IMR-90 (cell line): ENCODE measurements at regions not wholly inside any gene's neighbourhood (a gene's known extent, or its start where the extent isn't known, plus 50 kb on each side); places are given as distances from the start of the nearest gene placed in this dataset.

Source experiments
- ATAC-seq: fragments of 200-7000 bp; cut with Tn5 transposase; 2 replicates; pipeline ENCODE4 v1.9.1; 2020; ENCODE audit warnings: low read depth, mild to moderate bottlenecking, moderate library complexity
- BruUV-seq: library from RNA; stranded (reverse); fragments of 400-500 nt; replicated peaks from 2 replicates; lab custom pipeline; 2021; lab: Mats Ljungman, UMichigan
- CTCF ChIA-PET: fragments of 300-600 bp; formaldehyde crosslinking; extraction: SDS; loops from one replicate; lab custom pipeline; 2021; ENCODE audit warnings: antibody characterized with exemption; lab: Yijun Ruan, JAX
- POLR2A ChIA-PET: fragments of 300-600 bp; sonication (Branson Sonifier 250); formaldehyde crosslinking; loops from one replicate; lab custom pipeline; 2022; ENCODE audit warnings: antibody characterized with exemption; ENCODE audit not compliant: unreplicated experiment; lab: Charles Lee
- DNase-seq: peaks from one replicate; pipeline ENCODE4 v3.0.0; 2013
- H2AFZ ChIP-seq: replicated peaks from 2 replicates; pipeline ENCODE3; 2013; ENCODE audit warnings: low read length, mild to moderate bottlenecking; ENCODE audit not compliant: poor library complexity
- H2AK5ac ChIP-seq: 2 replicates; pipeline ENCODE4 v1.6.1; 2013; ENCODE audit warnings: low read depth, low read length, inconsistent platforms
- H2AK9ac ChIP-seq: replicated peaks from 2 replicates; pipeline ENCODE3; 2013; ENCODE audit warnings: mild to moderate bottlenecking, low read depth, low read length, moderate library complexity; ENCODE audit not compliant: poor library complexity
- H2BK120ac ChIP-seq: 2 replicates; pipeline ENCODE4 v1.6.1; 2013; ENCODE audit warnings: low read depth, low read length, inconsistent platforms
- H2BK15ac ChIP-seq: 3 replicates; pipeline ENCODE4 v1.6.1; 2013; ENCODE audit warnings: low read depth, low read length, inconsistent platforms
- H2BK20ac ChIP-seq: 2 replicates; pipeline ENCODE4 v1.6.1; 2013; ENCODE audit warnings: low read depth, mild to moderate bottlenecking, inconsistent platforms, low read length, moderate library complexity
- H2BK5ac ChIP-seq: 2 replicates; pipeline ENCODE4 v1.6.1; 2013; ENCODE audit warnings: mild to moderate bottlenecking, low read depth, low read length, inconsistent platforms; ENCODE audit not compliant: poor library complexity, severe bottlenecking
- H3K14ac ChIP-seq: replicated peaks from 2 replicates; pipeline ENCODE4 v1.6.1; 2013; ENCODE audit warnings: low read depth, low read length, inconsistent platforms
- H3K18ac ChIP-seq: 2 replicates; pipeline ENCODE4 v1.6.1; 2013; ENCODE audit warnings: low read depth, low read length, control low read depth
- H3K23ac ChIP-seq: 2 replicates; pipeline ENCODE4 v1.6.1; 2013; ENCODE audit warnings: low read depth, low read length, inconsistent platforms
- H3K27ac ChIP-seq: 2 replicates; pipeline ENCODE4 v1.5.1; 2013; ENCODE audit warnings: mild to moderate bottlenecking, control low read depth, low read length; ENCODE audit not compliant: insufficient read depth
- H3K27me3 ChIP-seq: 2 replicates; pipeline ENCODE4 v1.6.1; 2013; ENCODE audit warnings: low read length; ENCODE audit not compliant: control insufficient read depth, insufficient read depth
- H3K36me3 ChIP-seq: 2 replicates; pipeline ENCODE4 v1.6.1; 2013; ENCODE audit warnings: low read length, mixed read lengths; ENCODE audit not compliant: control insufficient read depth, insufficient read depth
- H3K4ac ChIP-seq: 2 replicates; pipeline ENCODE4 v1.6.1; 2013; ENCODE audit warnings: low read depth, low read length, inconsistent platforms
- H3K4me1 ChIP-seq: 2 replicates; pipeline ENCODE4 v1.6.1; 2013; ENCODE audit warnings: low read length, mixed read lengths; ENCODE audit not compliant: control insufficient read depth, insufficient read depth
- H3K4me2 ChIP-seq: 2 replicates; pipeline ENCODE4 v1.6.1; 2013; ENCODE audit warnings: low read depth, mild to moderate bottlenecking, control low read depth, low read length, moderate library complexity
- H3K4me3 ChIP-seq: 2 replicates; pipeline ENCODE4 v1.5.1; 2013; ENCODE audit warnings: low read depth, mild to moderate bottlenecking, control low read depth, low read length, moderate library complexity; ENCODE audit not compliant: insufficient read depth
- H3K56ac ChIP-seq: 2 replicates; pipeline ENCODE4 v1.6.1; 2013; ENCODE audit warnings: low read length, inconsistent platforms; ENCODE audit not compliant: insufficient read depth; ENCODE audit errors: extremely low read depth
- H3K79me1 ChIP-seq, 2 experiments: 2 replicates each; pipeline ENCODE4 v1.6.1; 2013; ENCODE audit warnings: low read length in 2 of 2, inconsistent platforms in 1 of 2, low read depth in 1 of 2
- H3K9ac ChIP-seq: 2 replicates; pipeline ENCODE4 v1.6.1; 2013; ENCODE audit warnings: low read depth, low read length, control low read depth
- H3K9me1 ChIP-seq: 2 replicates; pipeline ENCODE4 v1.6.1; 2013; ENCODE audit warnings: low read length, inconsistent platforms; ENCODE audit not compliant: insufficient read depth
- H3K9me3 ChIP-seq: 2 replicates; pipeline ENCODE4 v1.6.1; 2013; ENCODE audit warnings: low read length; ENCODE audit not compliant: control insufficient read depth, insufficient read depth
- H4K20me1 ChIP-seq: 2 replicates; pipeline ENCODE4 v1.6.1; 2013; ENCODE audit warnings: low read length, inconsistent platforms; ENCODE audit not compliant: insufficient read depth
- H4K5ac ChIP-seq: 2 replicates; pipeline ENCODE4 v1.6.1; 2013; ENCODE audit warnings: mild to moderate bottlenecking, low read depth, low read length, control low read depth
- H4K8ac ChIP-seq, 2 experiments: 2 replicates each; pipeline ENCODE4 v1.6.1; 2013; ENCODE audit warnings: low read depth in 2 of 2, low read length in 2 of 2, control low read depth in 1 of 2, inconsistent platforms in 1 of 2
- H4K91ac ChIP-seq: 2 replicates; pipeline ENCODE4 v1.6.1; 2013; ENCODE audit warnings: low read depth, low read length, inconsistent platforms; ENCODE audit not compliant: insufficient read depth
- POLR2A ChIP-seq: IDR thresholded peaks from 2 replicates; pipeline ENCODE4 v1.6.1; 2012; ENCODE audit warnings: mild to moderate bottlenecking, low read depth, low read length
- RAD21 ChIP-seq: IDR thresholded peaks from 2 replicates; pipeline ENCODE4 v1.6.1; 2012; ENCODE audit warnings: low read length, improper control_type of control experiment
- RFX5 ChIP-seq: IDR thresholded peaks from 2 replicates; pipeline ENCODE4 v1.8.0; 2012; ENCODE audit warnings: low read depth, mild to moderate bottlenecking, low read length, moderate library complexity
- SMC3 ChIP-seq: fragments of 150-350 bp; IDR thresholded peaks from 2 replicates; pipeline ENCODE4 v1.6.1; 2016; ENCODE audit warnings: low read depth, mild to moderate bottlenecking, antibody characterized with exemption, low read length, moderate library complexity
- WGBS, 2 experiments: methylation state at CpG; one replicate each; pipeline versions ENCODE4 v1.1.5 to v1.1.7; 2013; ENCODE audit warnings: missing lambda C conversion rate in 2 of 2; ENCODE audit not compliant: insufficient read length in 1 of 2; ENCODE audit errors: extremely low coverage in 2 of 2; 5-methylcytosine and 5-hydroxymethylcytosine counted together
- dilution Hi-C: fragments of 300-500 bp; cut with HindIII; formaldehyde crosslinking; loops from one replicate; pipeline ENCODE4 v1.14.3; 2018; ENCODE audit warnings: low sequenced_read_pairs; ENCODE audit not compliant: unreplicated experiment
- in situ Hi-C: fragments of 300-500 bp; cut with MboI; formaldehyde crosslinking; loops from 3 replicates; pipeline ENCODE4 v1.14.3; 2019; ENCODE audit warnings: low sequenced_read_pairs, inconsistent platforms, mixed read lengths
- intact Hi-C: fragments of 100-400 bp; cut with micrococcal nuclease; formaldehyde crosslinking; loops from 2 replicates; pipeline ENCODE4 v1.10.0; 2022
- TF ChIP-seq, protein P1 (sequence below): fragments of 150-350 bp; IDR thresholded peaks from 2 replicates; pipeline ENCODE4 v1.6.1; 2016; ENCODE audit warnings: low read depth, mild to moderate bottlenecking, low read length, moderate library complexity, borderline replicate concordance
- TF ChIP-seq, protein P2 (sequence below): fragments of 150-350 bp; IDR thresholded peaks from 2 replicates; pipeline ENCODE4 v1.6.1; 2017; ENCODE audit warnings: mild to moderate bottlenecking, antibody characterized with exemption, low read length, low read depth
- TF ChIP-seq, protein P3 (sequence below): conservative IDR thresholded peaks from 2 replicates; pipeline ENCODE4 v1.5.1; 2012; ENCODE audit warnings: mild to moderate bottlenecking, low read depth, low read length, improper control_type of control experiment

DNA sequence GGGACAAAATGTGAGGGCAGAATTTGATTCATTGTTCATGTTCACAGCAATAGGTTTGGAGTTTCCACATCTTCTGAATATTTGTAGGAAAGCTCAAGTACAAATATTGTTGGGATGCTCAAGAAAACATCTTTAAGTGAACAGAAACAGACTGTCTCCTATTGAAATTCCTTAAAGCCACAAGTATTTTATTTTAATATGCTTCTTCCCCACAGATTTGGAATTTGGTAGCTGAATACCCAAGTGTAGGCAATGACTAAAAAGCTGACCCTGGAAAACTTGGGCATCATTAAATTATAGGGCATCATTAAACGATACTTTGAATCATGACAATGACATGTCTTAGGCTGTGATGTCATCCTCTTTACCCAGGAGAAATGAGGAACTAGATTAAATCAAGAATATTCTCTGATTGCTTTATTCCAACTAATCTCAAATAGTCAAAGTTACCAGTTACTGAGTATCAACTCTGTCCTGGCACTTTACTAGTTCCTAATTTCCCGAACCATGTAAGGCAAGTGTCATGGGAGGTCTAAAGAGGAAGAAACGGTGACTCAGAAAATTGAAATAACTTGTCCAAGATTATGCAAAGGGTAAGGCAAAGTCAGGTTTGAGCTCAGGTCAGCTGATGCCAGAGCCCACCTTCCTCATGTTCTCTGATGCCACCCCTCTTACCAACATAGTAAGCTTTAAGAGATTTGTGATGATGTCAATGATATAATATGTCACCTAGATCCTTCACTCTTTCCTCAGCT lies 223.1 kb upstream of the LEF1 start:
- no peaks in the 10 kb centered on the region for H3K36me3 ChIP-seq
- H3K9me3 ChIP-seq: no peaks in the 10 kb centered on the region
- H2AFZ ChIP-seq: no peak overlapping the region
- no peak overlapping the region for H4K91ac ChIP-seq
- H3K4me2 ChIP-seq: no peak overlapping the region
- no peaks in the 10 kb centered on the region for H3K79me1 ChIP-seq
- H3K23ac ChIP-seq: no peak overlapping the region
- H4K8ac ChIP-seq: no peak overlapping the region
- intact Hi-C loops: no loop called here
- dilution Hi-C loops: no loop called here
- WGBS, 2 experiments: no CpG with 5 or more reads among the region's 3 CpGs
- no peak overlapping the region for H2BK120ac ChIP-seq
- ChIA-PET CTCF (no interaction called here), POLR2A (no interaction called here)
- no peak overlapping the region for H3K56ac ChIP-seq
- H2BK15ac ChIP-seq: no peak overlapping the region
- ATAC-seq: no peak
- no peak for TF ChIP-seq RAD21
- TF ChIP-seq POLR2A: no peak
- TF ChIP-seq RFX5: no peak
- TF ChIP-seq, protein P1, sequence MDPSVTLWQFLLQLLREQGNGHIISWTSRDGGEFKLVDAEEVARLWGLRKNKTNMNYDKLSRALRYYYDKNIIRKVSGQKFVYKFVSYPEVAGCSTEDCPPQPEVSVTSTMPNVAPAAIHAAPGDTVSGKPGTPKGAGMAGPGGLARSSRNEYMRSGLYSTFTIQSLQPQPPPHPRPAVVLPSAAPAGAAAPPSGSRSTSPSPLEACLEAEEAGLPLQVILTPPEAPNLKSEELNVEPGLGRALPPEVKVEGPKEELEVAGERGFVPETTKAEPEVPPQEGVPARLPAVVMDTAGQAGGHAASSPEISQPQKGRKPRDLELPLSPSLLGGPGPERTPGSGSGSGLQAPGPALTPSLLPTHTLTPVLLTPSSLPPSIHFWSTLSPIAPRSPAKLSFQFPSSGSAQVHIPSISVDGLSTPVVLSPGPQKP: no peak
- TF ChIP-seq SMC3: no peak
- TF ChIP-seq, protein P2, sequence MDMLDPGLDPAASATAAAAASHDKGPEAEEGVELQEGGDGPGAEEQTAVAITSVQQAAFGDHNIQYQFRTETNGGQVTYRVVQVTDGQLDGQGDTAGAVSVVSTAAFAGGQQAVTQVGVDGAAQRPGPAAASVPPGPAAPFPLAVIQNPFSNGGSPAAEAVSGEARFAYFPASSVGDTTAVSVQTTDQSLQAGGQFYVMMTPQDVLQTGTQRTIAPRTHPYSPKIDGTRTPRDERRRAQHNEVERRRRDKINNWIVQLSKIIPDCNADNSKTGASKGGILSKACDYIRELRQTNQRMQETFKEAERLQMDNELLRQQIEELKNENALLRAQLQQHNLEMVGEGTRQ: no peak
- TF ChIP-seq, protein P3, sequence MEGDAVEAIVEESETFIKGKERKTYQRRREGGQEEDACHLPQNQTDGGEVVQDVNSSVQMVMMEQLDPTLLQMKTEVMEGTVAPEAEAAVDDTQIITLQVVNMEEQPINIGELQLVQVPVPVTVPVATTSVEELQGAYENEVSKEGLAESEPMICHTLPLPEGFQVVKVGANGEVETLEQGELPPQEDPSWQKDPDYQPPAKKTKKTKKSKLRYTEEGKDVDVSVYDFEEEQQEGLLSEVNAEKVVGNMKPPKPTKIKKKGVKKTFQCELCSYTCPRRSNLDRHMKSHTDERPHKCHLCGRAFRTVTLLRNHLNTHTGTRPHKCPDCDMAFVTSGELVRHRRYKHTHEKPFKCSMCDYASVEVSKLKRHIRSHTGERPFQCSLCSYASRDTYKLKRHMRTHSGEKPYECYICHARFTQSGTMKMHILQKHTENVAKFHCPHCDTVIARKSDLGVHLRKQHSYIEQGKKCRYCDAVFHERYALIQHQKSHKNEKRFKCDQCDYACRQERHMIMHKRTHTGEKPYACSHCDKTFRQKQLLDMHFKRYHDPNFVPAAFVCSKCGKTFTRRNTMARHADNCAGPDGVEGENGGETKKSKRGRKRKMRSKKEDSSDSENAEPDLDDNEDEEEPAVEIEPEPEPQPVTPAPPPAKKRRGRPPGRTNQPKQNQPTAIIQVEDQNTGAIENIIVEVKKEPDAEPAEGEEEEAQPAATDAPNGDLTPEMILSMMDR: no peak
- in situ Hi-C loops: no loop called here
- no peak overlapping the region for H2AK5ac ChIP-seq
- no peak overlapping the region for H2BK20ac ChIP-seq
- no peak overlapping the region for H3K18ac ChIP-seq
- no peaks in the 10 kb centered on the region for H3K4me1 ChIP-seq
- BruUV-seq: no TSS peak
- no peak overlapping the region for H3K27ac ChIP-seq
- DNase-seq: no peak
- no peak overlapping the region for H2BK5ac ChIP-seq
- peaks cover 9% of the 10 kb centered on the region for H3K27me3 ChIP-seq
- no peak overlapping the region for H3K4me3 ChIP-seq
- H3K4ac ChIP-seq: no peak overlapping the region
- no peaks in the 10 kb centered on the region for H3K9me1 ChIP-seq
- H2AK9ac ChIP-seq: no peak overlapping the region
- no peak overlapping the region for H3K14ac ChIP-seq
- H4K20me1 ChIP-seq: no peaks in the 10 kb centered on the region
- H3K9ac ChIP-seq: no peak overlapping the region
- no peak overlapping the region for H4K5ac ChIP-seq
